Vagina (tissue), 2 donors: ENCODE measurements at regions not wholly inside any gene's neighbourhood (a gene's known extent, or its start where the extent isn't known, plus 50 kb on each side); places are given as distances from the start of the nearest gene placed in this dataset.

Experiments
- DNase-seq, 2 donors: peaks; one replicate each; pipeline ENCODE4 v3.0.0-alpha.2; 2017; ENCODE audit errors: extremely low spot score in 2 of 2
- H3K27ac ChIP-seq: fragments of 200-600 bp; sonication (generic); one replicate; pipeline ENCODE4 v1.5.1; 2019
- H3K27me3 ChIP-seq: fragments of 200-600 bp; sonication (generic); one replicate; pipeline ENCODE4 v1.5.1; 2019
- H3K36me3 ChIP-seq, 2 donors: fragments of 200-600 bp; sonication (generic); one replicate each; pipeline ENCODE4 v1.5.1; 2017 to 2019
- H3K4me1 ChIP-seq: fragments of 200-600 bp; sonication (generic); one replicate; pipeline ENCODE4 v1.5.1; 2019
- H3K4me3 ChIP-seq, 2 donors: fragments of 200-600 bp; sonication (generic); 1 replicate in 1 of 2; 2 replicates in 1 of 2; pipeline ENCODE4 v1.5.1; 2016 to 2019
- H3K9me3 ChIP-seq: fragments of 200-600 bp; sonication (generic); one replicate; pipeline ENCODE4 v1.5.1; 2019
- POLR2A ChIP-seq, 2 donors: fragments of 450-650 bp; IDR thresholded peaks; one replicate each; pipeline ENCODE4 v1.6.1; 2017; ENCODE audit warnings: antibody characterized with exemption in 2 of 2, mild to moderate bottlenecking in 2 of 2, moderate library complexity in 2 of 2
- POLR2AphosphoS5 ChIP-seq, 2 donors: sonication (generic); formaldehyde crosslinking; IDR thresholded peaks; one replicate each; pipeline ENCODE4 v1.9.0; 2017; ENCODE audit warnings: antibody characterized with exemption in 2 of 2, mild to moderate bottlenecking in 2 of 2, low read depth in 1 of 2; ENCODE audit not compliant: insufficient read depth in 1 of 2
- intact Hi-C: fragments of 100-400 bp; cut with DNase I; formaldehyde crosslinking; loops from one replicate; pipeline ENCODE4 v1.15.1; 2023
- TF ChIP-seq, protein P1 (sequence below), 3 experiments: fragments of 450-650 bp in 2 of 3; fragments of 200-600 bp in 1 of 3; sonication (generic) in 1 of 3; IDR thresholded peaks; one replicate each; pipeline ENCODE4 v1.5.1; 2017 to 2019; ENCODE audit warnings: antibody characterized with exemption in 3 of 3, mild to moderate bottlenecking in 2 of 3, moderate library complexity in 2 of 3

DNA sequence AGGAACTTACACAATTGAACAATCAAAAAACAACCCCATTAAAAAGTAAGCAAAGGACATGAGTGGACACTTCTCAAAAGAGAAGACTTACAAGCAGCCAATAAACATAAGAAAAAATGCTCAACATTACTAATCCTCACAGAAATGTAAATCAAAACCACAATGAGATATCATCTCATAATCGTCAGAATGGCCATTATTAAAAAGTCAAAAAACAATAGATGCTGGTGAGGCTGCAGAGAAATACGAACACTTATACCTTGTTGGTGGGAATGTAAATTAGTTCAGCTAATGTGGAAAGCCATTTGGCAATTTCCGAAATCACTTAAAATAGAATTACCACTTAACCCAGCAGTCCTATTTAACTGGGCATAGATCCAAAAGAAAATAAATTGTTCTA, 301.9 kb upstream of the KCNJ16 start:
- H3K4me3 ChIP-seq: no peak overlapping the region
- no peak overlapping the region for H3K27ac ChIP-seq
- TF ChIP-seq, protein P1, sequence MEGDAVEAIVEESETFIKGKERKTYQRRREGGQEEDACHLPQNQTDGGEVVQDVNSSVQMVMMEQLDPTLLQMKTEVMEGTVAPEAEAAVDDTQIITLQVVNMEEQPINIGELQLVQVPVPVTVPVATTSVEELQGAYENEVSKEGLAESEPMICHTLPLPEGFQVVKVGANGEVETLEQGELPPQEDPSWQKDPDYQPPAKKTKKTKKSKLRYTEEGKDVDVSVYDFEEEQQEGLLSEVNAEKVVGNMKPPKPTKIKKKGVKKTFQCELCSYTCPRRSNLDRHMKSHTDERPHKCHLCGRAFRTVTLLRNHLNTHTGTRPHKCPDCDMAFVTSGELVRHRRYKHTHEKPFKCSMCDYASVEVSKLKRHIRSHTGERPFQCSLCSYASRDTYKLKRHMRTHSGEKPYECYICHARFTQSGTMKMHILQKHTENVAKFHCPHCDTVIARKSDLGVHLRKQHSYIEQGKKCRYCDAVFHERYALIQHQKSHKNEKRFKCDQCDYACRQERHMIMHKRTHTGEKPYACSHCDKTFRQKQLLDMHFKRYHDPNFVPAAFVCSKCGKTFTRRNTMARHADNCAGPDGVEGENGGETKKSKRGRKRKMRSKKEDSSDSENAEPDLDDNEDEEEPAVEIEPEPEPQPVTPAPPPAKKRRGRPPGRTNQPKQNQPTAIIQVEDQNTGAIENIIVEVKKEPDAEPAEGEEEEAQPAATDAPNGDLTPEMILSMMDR (IDR thresholded peaks at IDR 0.05): no peak
- TF ChIP-seq POLR2A (IDR thresholded peaks at IDR 0.05) (no peak), POLR2AphosphoS5 (IDR thresholded peaks at IDR 0.05; ENCODE audit: insufficient read depth in 1 of 2, low read depth in 1 of 2) (no peak)
- intact Hi-C loops: no loop called here
- H3K36me3 ChIP-seq: no peaks in the 10 kb centered on the region
- no peaks in the 10 kb centered on the region for H3K4me1 ChIP-seq
- no peak for DNase-seq
- H3K9me3 ChIP-seq: no peaks in the 10 kb centered on the region
- no peaks in the 10 kb centered on the region for H3K27me3 ChIP-seq

DNA sequence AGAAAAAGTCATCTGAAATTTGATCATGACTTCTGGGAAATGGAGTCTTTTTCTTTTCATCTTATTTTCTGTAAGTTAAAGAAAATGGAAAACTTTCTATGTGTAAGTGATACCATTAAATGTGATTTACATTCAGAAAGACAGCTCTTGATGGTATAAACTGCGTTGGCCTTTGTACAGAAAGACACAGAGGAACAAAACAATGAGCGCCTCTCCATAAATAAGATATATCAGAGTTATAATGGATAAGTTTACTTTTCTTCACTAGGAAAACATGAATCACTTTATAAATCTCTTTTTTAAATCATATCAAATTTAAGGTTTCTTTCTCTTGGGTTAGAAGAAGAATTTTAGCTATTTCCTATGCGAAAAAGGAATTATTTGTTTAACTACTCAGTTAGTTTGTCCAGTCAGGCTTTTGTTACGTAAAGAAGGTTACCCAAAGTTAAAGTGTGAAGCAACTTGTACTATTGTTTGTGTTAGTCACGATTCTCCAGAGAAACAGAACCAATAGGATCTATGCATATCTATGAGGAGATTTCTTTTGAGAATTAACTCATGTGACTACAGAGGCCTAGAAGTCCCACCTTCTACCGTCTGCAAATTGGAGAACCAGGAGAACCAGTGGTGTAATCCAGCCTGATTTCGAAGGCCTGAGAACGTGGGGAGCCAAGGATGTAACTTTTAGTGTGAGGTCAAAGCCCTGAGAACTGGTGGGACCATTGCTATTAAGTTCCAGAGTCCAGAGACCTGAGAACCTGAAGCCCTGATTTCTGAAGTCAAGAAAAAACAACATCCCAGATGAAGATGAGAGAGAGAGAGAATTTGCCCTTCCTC, 295.4 kb upstream of the KCNJ16 start:
- no peak overlapping the region for H3K27ac ChIP-seq
- intact Hi-C loops: no loop called here
- H3K9me3 ChIP-seq: no peaks in the 10 kb centered on the region
- TF ChIP-seq POLR2A (IDR thresholded peaks at IDR 0.05) (no peak), POLR2AphosphoS5 (IDR thresholded peaks at IDR 0.05; ENCODE audit: insufficient read depth in 1 of 2, low read depth in 1 of 2) (no peak)
- TF ChIP-seq, protein P1 (IDR thresholded peaks at IDR 0.05): no peak
- no peaks in the 10 kb centered on the region for H3K27me3 ChIP-seq
- no peaks in the 10 kb centered on the region for H3K36me3 ChIP-seq
- H3K4me3 ChIP-seq: no peak overlapping the region
- H3K4me1 ChIP-seq: no peaks in the 10 kb centered on the region
- no peak for DNase-seq

DNA sequence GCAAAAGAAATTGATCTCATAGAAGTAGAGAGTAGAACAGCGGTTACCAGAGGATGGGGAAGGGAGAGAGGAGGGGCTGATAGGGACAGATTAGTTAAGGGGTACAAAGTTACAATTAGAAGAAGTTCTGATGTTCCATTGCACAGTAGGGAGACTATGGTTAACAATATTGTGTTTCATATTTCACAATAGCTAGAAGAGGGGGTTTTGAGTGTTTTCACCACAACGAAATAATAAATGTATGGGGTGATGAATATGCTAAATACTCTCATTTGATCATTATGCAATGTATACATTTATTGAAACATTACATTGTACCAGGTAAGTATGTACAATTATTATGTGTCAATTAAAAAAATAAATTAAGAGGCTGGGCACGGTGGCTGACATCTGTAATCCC, 291.2 kb upstream of the KCNJ16 start:
- DNase-seq: no peak
- Histone ChIP-seq H3K36me3 (no peaks in the 10 kb centered on the region), H3K27ac (no peak overlapping the region), H3K27me3 (no peaks in the 10 kb centered on the region), H3K4me3 (no peak overlapping the region), H3K4me1 (no peaks in the 10 kb centered on the region), H3K9me3 (no peaks in the 10 kb centered on the region)
- TF ChIP-seq POLR2A (IDR thresholded peaks at IDR 0.05): no peak
- TF ChIP-seq, protein P1 (IDR thresholded peaks at IDR 0.05): no peak
- TF ChIP-seq POLR2AphosphoS5 (IDR thresholded peaks at IDR 0.05; ENCODE audit: insufficient read depth in 1 of 2, low read depth in 1 of 2): no peak
- intact Hi-C loops: no loop called here

DNA sequence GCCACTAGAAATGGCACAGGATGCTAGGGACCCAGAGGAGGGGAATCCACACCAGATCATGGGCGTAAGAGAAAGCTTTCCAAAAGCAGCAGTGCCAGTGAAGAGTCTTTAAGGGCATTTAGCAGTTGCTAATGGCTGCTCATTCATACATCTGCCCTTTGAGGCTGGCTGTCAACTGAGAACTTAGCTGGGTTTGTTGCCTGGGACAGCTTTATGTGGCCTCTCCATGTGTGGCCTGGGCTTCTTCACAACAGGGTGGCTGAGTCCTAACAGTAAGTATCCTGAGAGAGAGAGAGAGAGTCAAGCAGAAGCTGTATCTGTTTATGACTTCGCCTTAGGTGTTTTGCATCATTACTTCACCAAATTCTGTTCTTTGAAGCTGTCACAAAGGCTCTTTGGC, 286.1 kb upstream of the KCNJ16 start:
- no peak overlapping the region for H3K4me3 ChIP-seq
- H3K27me3 ChIP-seq: no peaks in the 10 kb centered on the region
- intact Hi-C loops: no loop called here
- H3K36me3 ChIP-seq: no peaks in the 10 kb centered on the region
- DNase-seq: no peak
- no peak for TF ChIP-seq POLR2A (IDR thresholded peaks at IDR 0.05)
- TF ChIP-seq, protein P1 (IDR thresholded peaks at IDR 0.05): no peak
- H3K4me1 ChIP-seq: no peaks in the 10 kb centered on the region
- H3K27ac ChIP-seq: no peak overlapping the region
- H3K9me3 ChIP-seq: no peaks in the 10 kb centered on the region

DNA sequence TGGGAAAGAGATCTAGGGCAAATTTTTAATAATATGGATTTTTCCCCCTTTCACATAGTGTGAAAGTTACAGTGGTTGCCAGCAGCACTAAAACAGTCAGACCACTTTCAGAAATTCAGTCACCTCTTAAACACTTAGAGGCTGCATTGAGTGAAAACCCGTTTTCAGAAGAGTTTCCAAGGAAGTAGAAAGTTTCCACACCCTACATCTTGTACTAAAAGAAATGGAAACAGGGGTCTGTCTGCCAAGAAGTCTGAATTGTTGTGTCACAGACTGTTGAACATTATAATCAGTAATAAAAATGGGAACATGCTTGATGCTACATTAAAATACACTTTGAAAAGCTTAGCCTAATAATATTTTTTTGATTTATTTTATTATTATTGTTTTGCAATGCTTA, 278.9 kb upstream of the KCNJ16 start:
- H3K9me3 ChIP-seq: no peaks in the 10 kb centered on the region
- H3K36me3 ChIP-seq: no peaks in the 10 kb centered on the region
- no peak overlapping the region for H3K27ac ChIP-seq
- DNase-seq: no peak
- no peaks in the 10 kb centered on the region for H3K4me1 ChIP-seq
- no peaks in the 10 kb centered on the region for H3K27me3 ChIP-seq
- no peak for TF ChIP-seq POLR2AphosphoS5 (IDR thresholded peaks at IDR 0.05; ENCODE audit: insufficient read depth in 1 of 2, low read depth in 1 of 2)
- no peak for TF ChIP-seq POLR2A (IDR thresholded peaks at IDR 0.05)
- TF ChIP-seq, protein P1 (IDR thresholded peaks at IDR 0.05): no peak
- intact Hi-C loops: no loop called here
- H3K4me3 ChIP-seq: no peak overlapping the region
